NCI-H2227 (cell line): ENCODE measurements at regions not wholly inside any gene's neighbourhood (a gene's known extent, or its start where the extent isn't known, plus 50 kb on each side); places are given as distances from the start of the nearest gene placed in this dataset.

Experiments
- DNase-seq: peaks from one replicate; lab custom pipeline; 2025; ENCODE audit not compliant: unreplicated experiment; lab: John Stamatoyannopoulos, UW

- no peak for DNase-seq
Measured at GRCh38 chr16:80309178-80309577, 231.6 kb upstream of the DYNLRB2 start.

- DNase-seq: no peak
Measured at GRCh38 chr16:80305410-80305809, 235.4 kb upstream of the DYNLRB2 start.

- no peak for DNase-seq
Measured at GRCh38 chr16:80303691-80304090, 237.1 kb upstream of the DYNLRB2 start.

- no peak for DNase-seq
Measured at GRCh38 chr16:80300876-80301275, 239.9 kb upstream of the DYNLRB2 start.

GRCh38 chr16:80300456-80300855 is 240.3 kb upstream of the DYNLRB2 start:
- DNase-seq: no peak

- no peak for DNase-seq
Measured at GRCh38 chr16:80299416-80299815, 241.4 kb upstream of the DYNLRB2 start.

- DNase-seq: no peak
Measured at GRCh38 chr16:80298676-80299075, 242.1 kb upstream of the DYNLRB2 start.

GRCh38 chr16:80296034-80296433 is 244.8 kb upstream of the DYNLRB2 start:
- DNase-seq: no peak

- DNase-seq: no peak
Measured at GRCh38 chr16:80294172-80294571, 246.6 kb upstream of the DYNLRB2 start.

GRCh38 chr16:80288616-80289015 is 252.2 kb upstream of the DYNLRB2 start:
- no peak for DNase-seq

GRCh38 chr16:80287674-80288073 is 253.1 kb upstream of the DYNLRB2 start:
- no peak for DNase-seq

GRCh38 chr16:80285104-80285503 is 255.7 kb upstream of the DYNLRB2 start:
- DNase-seq: no peak

GRCh38 chr16:80283466-80284392 is 257.1 kb upstream of the DYNLRB2 start:
- no peak for DNase-seq

GRCh38 chr16:80280557-80280956 is 260.2 kb upstream of the DYNLRB2 start:
- no peak for DNase-seq

GRCh38 chr16:80279656-80280055 is 261.1 kb upstream of the DYNLRB2 start:
- DNase-seq: no peak

GRCh38 chr16:80277182-80277581 is 263.6 kb upstream of the DYNLRB2 start:
- DNase-seq: no peak

GRCh38 chr16:80274576-80275191 is 266.1 kb upstream of the DYNLRB2 start:
- DNase-seq: no peak

- no peak for DNase-seq
Measured at GRCh38 chr16:80273635-80274538, 266.9 kb upstream of the DYNLRB2 start.

GRCh38 chr16:80265624-80266306 is 275.0 kb upstream of the DYNLRB2 start:
- DNase-seq: no peak

- no peak for DNase-seq
Measured at GRCh38 chr16:80263848-80264694, 276.7 kb upstream of the DYNLRB2 start.
